Heart left ventricle (tissue), 16 donors: ENCODE measurements at regions not wholly inside any gene's neighbourhood (a gene's known extent, or its start where the extent isn't known, plus 50 kb on each side); places are given as distances from the start of the nearest gene placed in this dataset.

Experiments used
- ATAC-seq, 4 donors: fragments of 200-7000 bp; cut with Tn5 transposase; one replicate each; pipeline ENCODE4 v1.9.1; 2020 to 2022; ENCODE audit warnings: moderate library complexity in 4 of 4, mild to moderate bottlenecking in 3 of 4, moderate number of reproducible peaks in 1 of 4
- DNase-seq, 5 donors: peaks; one replicate each; pipeline ENCODE4 v3.0.0-alpha.2; 2020
- H3K27ac ChIP-seq, 12 donors: fragments of 200-600 bp; sonication (generic) in 4 of 12; one replicate each; pipeline versions ENCODE4 v1.5.0 to v1.8.0; 2016 to 2022; ENCODE audit warnings: mild to moderate bottlenecking in 2 of 12
- H3K27me3 ChIP-seq, 9 donors: fragments of 200-600 bp; sonication (generic) in 2 of 9; one replicate each; pipeline versions ENCODE4 v1.5.1 to v1.8.0; 2016 to 2022; ENCODE audit warnings: mild to moderate bottlenecking in 3 of 9
- H3K36me3 ChIP-seq, 9 donors: fragments of 200-600 bp; sonication (generic) in 2 of 9; one replicate each; pipeline versions ENCODE4 v1.5.0 to v1.8.0; 2018 to 2022; ENCODE audit warnings: mild to moderate bottlenecking in 2 of 9
- H3K4me1 ChIP-seq, 12 donors: fragments of 200-600 bp; sonication (generic) in 4 of 12; one replicate each; pipeline versions ENCODE4 v1.5.0 to v1.8.0; 2016 to 2022; ENCODE audit warnings: mild to moderate bottlenecking in 3 of 12
- H3K4me3 ChIP-seq, 12 donors: fragments of 200-600 bp; sonication (generic) in 4 of 12; one replicate each; pipeline versions ENCODE4 v1.5.0 to v1.8.0; 2017 to 2022; ENCODE audit warnings: mild to moderate bottlenecking in 9 of 12, moderate library complexity in 4 of 12
- H3K9me3 ChIP-seq, 12 donors: fragments of 200-600 bp; sonication (generic) in 4 of 12; one replicate each; pipeline versions ENCODE4 v1.5.0 to v1.8.0; 2016 to 2022; ENCODE audit warnings: mild to moderate bottlenecking in 1 of 12
- POLR2A ChIP-seq, 2 donors: fragments of 450-650 bp; IDR thresholded peaks; one replicate each; pipeline ENCODE4 v1.6.1; 2017; ENCODE audit warnings: antibody characterized with exemption in 2 of 2, mild to moderate bottlenecking in 2 of 2, moderate library complexity in 2 of 2
- WGBS, 4 donors: extraction: QIAGEN DNeasy Blood & Tissue Kit in 2 of 4; methylation state at CpG; one replicate each; pipeline versions ENCODE4 v1.1.5 to v1.1.7; 2013 to 2018; 5-methylcytosine and 5-hydroxymethylcytosine counted together
- intact Hi-C, 10 donors: fragments of 100-400 bp; cut with DNase I; formaldehyde crosslinking; loops; one replicate each; pipeline versions ENCODE4 v1.11.1 to v1.14.2; 2022
- TF ChIP-seq, protein P1 (sequence below), 12 donors: fragments of 200-600 bp; sonication (generic) in 4 of 12; IDR thresholded peaks; one replicate each; pipeline versions ENCODE4 v1.5.0 to v1.8.0; 2018 to 2022; ENCODE audit warnings: antibody characterized with exemption in 12 of 12, mild to moderate bottlenecking in 5 of 12
- donor health status: ischemic (EF 13 %, LVEDD 7.1; RV severe dilation, severe dysfunction).
- donor health status: healthy with polysubstance abuse.
- donor health status: DM: no; HTN: yes; CAD: no.
- donor health status: DM: no; HTN: no; CAD: no.
- donor health status: ischemic (EF 25% LVEDD 6.9; RV normal size, moderate dysfunction).
- donor health status: ischemic (EF 25% LVEDD 5.7; RV mildly dilated, moderate dysfunction).
- donor health status: healthy.
- donor health status: DM: yes; HTN: yes; CAD: no.
- donor health status: ischemic (EF 35%, LVEDD 5.7; RV mildly dilated, moderate dysfunction).
- donor health status: nonischemic (EF 11% LVEDD 7.7; RV severe dilation, severe dysfunction).
- donor health status: DM: yes; HTN: yes; CAD: no.
- donor health status: PGD.
- donor health status: ischemic (EF 29% LVEDD 5.4; RV normal size, mild dysfunction).
- donor health status: nonischemic (EF 23%, LVEDD 6.1; RV moderate dilation, normal function).

DNA sequence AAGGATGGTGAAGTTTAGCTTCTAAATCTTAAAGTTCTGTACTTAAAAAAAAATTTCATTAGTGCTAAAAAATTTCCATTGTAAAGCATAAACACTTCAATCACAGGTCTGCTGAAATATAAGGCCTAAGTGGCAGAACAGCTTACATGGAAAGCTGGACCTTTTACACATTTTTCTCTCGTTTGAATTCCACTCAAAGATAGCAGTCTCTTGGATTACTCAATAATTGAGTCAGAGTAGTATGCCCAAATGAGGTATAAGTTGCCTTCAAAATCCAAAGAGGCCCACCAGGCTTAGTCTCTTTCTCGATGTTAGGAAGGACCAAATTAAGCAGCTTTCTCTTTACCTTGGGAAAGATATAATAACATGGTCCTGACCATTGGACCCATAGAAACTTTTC is 220.4 kb upstream of the CWC22 start:
- Histone ChIP-seq H3K27me3 (no peaks in the 10 kb centered on the region), H3K4me3 (no peak overlapping the region), H3K36me3 (no peaks in the 10 kb centered on the region), H3K9me3 (peaks cover 0 to 9% (median 0%) of the 10 kb centered on the region in 12 donors), H3K27ac (no peak overlapping the region), H3K4me1 (no peaks in the 10 kb centered on the region)
- intact Hi-C loops = no loop called here
- DNase-seq = no peak
- no peak for TF ChIP-seq POLR2A (IDR thresholded peaks at IDR 0.05)
- TF ChIP-seq, protein P1, sequence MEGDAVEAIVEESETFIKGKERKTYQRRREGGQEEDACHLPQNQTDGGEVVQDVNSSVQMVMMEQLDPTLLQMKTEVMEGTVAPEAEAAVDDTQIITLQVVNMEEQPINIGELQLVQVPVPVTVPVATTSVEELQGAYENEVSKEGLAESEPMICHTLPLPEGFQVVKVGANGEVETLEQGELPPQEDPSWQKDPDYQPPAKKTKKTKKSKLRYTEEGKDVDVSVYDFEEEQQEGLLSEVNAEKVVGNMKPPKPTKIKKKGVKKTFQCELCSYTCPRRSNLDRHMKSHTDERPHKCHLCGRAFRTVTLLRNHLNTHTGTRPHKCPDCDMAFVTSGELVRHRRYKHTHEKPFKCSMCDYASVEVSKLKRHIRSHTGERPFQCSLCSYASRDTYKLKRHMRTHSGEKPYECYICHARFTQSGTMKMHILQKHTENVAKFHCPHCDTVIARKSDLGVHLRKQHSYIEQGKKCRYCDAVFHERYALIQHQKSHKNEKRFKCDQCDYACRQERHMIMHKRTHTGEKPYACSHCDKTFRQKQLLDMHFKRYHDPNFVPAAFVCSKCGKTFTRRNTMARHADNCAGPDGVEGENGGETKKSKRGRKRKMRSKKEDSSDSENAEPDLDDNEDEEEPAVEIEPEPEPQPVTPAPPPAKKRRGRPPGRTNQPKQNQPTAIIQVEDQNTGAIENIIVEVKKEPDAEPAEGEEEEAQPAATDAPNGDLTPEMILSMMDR (IDR thresholded peaks at IDR 0.05) = no peak
- no peak for ATAC-seq
- 61 to 77% (median 67%) methylated on average over 2 of the region's 2 CpGs for WGBS, 4 donors

DNA sequence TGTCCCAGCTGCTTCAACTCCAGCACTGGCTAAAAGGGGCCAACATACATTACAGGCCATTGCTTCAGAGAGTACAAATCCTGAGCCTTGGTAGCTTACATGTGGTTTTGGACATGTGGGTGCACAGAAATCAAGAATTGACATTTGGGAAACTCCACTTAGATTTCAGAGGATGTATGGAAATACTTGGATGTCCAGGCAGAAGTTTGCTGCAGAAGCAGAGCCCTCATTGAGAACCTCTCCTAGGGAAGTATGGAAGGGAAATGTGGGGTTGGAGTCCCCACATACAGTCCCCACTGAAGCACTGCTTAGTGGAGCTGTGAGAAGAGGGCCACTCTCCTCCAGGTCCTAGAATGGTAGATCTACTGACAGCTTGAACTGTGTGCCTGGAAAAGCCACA is 218.0 kb upstream of the CWC22 start:
- no peak for DNase-seq
- Histone ChIP-seq H3K4me1 (no peaks in the 10 kb centered on the region), H3K36me3 (no peaks in the 10 kb centered on the region), H3K4me3 (no peak overlapping the region), H3K27ac (no peak overlapping the region), H3K9me3 (peaks cover 0 to 9% (median 0%) of the 10 kb centered on the region in 12 donors), H3K27me3 (no peaks in the 10 kb centered on the region)
- TF ChIP-seq, protein P1 (IDR thresholded peaks at IDR 0.05) = no peak
- TF ChIP-seq POLR2A (IDR thresholded peaks at IDR 0.05) = no peak
- no peak for ATAC-seq
- intact Hi-C loops = no loop called here

DNA sequence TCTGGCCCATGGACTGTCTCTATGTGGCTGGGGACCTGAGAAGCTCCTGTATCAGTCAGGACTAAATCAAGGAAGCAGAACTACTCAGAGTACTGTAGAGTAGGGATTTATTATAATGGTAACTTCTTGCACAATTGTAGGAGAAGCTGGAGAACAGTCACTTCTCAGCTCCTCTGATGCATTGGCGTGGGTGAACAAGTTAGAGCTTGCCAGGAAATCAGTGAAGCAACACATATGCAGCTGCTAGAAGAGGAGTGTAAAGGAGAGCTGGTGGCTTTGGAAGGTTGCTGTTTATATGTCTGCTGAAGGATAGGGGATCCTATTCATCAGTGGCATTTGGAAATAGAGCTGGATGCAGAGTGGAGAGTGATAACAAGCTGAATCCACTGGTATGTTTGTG is 215.5 kb upstream of the CWC22 start:
- peaks cover 0 to 21% (median 5%) of the 10 kb centered on the region in 12 donors for H3K9me3 ChIP-seq
- intact Hi-C loops = no loop called here
- H3K36me3 ChIP-seq = no peaks in the 10 kb centered on the region
- H3K27me3 ChIP-seq = no peaks in the 10 kb centered on the region
- H3K27ac ChIP-seq = no peak overlapping the region
- no peaks in the 10 kb centered on the region for H3K4me1 ChIP-seq
- DNase-seq (peak in 3 of 5 donors; percentile 10 to 46 (median 31)), ATAC-seq (peak; percentile 32 to 96 (median 80))
- TF ChIP-seq, protein P1 (IDR thresholded peaks at IDR 0.05) = no peak
- no peak for TF ChIP-seq POLR2A (IDR thresholded peaks at IDR 0.05)
- 50 to 64% (median 56%) methylated on average over 1 of the region's 1 CpG for WGBS, 4 donors
- H3K4me3 ChIP-seq = no peak overlapping the region

DNA sequence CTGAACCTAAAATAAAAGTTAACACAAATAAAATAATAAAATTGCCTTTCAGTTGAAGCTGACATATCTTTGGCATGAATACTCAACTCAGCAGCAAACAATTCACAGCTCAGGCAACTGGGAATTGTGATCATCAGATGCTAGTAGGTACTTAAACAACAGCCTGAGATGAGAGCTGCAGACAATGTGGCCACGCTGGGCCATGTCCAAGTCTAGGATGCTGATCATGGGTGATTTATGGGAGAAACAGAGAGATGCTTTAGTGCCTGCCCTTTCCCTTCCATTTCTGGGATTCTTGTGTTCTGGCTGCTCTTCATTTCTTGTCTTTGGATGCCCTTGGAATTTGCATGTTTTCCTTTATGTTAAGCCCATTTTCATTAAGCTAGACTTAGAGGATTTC is 212.4 kb upstream of the CWC22 start:
- Histone ChIP-seq H3K4me1 (no peaks in the 10 kb centered on the region), H3K9me3 (peaks cover 0 to 20% (median 10%) of the 10 kb centered on the region in 12 donors), H3K4me3 (no peak overlapping the region), H3K27ac (no peak overlapping the region), H3K36me3 (no peaks in the 10 kb centered on the region), H3K27me3 (no peaks in the 10 kb centered on the region)
- ATAC-seq (no peak), DNase-seq (no peak)
- WGBS, 4 donors = 74 to 82% (median 78%) methylated on average over 1 of the region's 1 CpG
- no peak for TF ChIP-seq POLR2A (IDR thresholded peaks at IDR 0.05)
- TF ChIP-seq, protein P1 (IDR thresholded peaks at IDR 0.05) = no peak
- intact Hi-C loops = no loop called here
